ENCODE measurements at regions not wholly inside any gene's neighbourhood (a gene's known extent, or its start where the extent isn't known, plus 50 kb on each side); places are given as distances from the start of the nearest gene placed in this dataset.

GRCh38 chr6:26170951-26171841 is 84.0 kb downstream of the HFE start:
- H3K27ac ChIP-seq (ENCODE audit: insufficient read length, low read depth, low read length): no peak overlapping the region
- H3K23ac ChIP-seq (ENCODE audit: insufficient read length, low read depth, low read length): no peak overlapping the region
- no peaks in the 10 kb centered on the region for H3K27me3 ChIP-seq (ENCODE audit: insufficient read depth, low read length)
- no peak overlapping the region for H3K18ac ChIP-seq (ENCODE audit: insufficient read length, low read depth, low read length)
- H3K9me3 ChIP-seq (ENCODE audit: control insufficient read depth, low read depth, low read length): no peaks in the 10 kb centered on the region
- no peak overlapping the region for H3K56ac ChIP-seq (ENCODE audit: insufficient read length, low read depth, low read length)
- no peak overlapping the region for H2AFZ ChIP-seq (ENCODE audit: low read length)
- TF ChIP-seq CTCF (conservative IDR thresholded peaks at IDR 0.05): no peak
- no peaks in the 10 kb centered on the region for H4K20me1 ChIP-seq (ENCODE audit: control insufficient read depth, insufficient read depth, insufficient read length)
- Mint-ChIP-seq H3K4me3 (peak overlapping the region; percentile 90 to 97), H3K27ac (peak overlapping the region; percentile 92 to 97 (median 97)), H3K4me1 (peaks cover 19 to 37% of the 10 kb centered on the region in 2 experiments), H3K36me3 (ENCODE audit: insufficient read depth in 1 of 3, low read depth in 3 of 3) (no peaks in the 10 kb centered on the region; a peak in 1 of 7 replicates), H3K27me3 (ENCODE audit: low read depth) (no peaks in the 10 kb centered on the region), H3K9me3 (no peaks in the 10 kb centered on the region)
- no peak for DNase-seq
- peak overlapping the region; percentile 61 for H3K9ac ChIP-seq (ENCODE audit: extremely low read depth, insufficient read length, low read length)
- no peak overlapping the region for H4K5ac ChIP-seq (ENCODE audit: insufficient read length, low read depth, low read length)
- no peak overlapping the region for H2BK15ac ChIP-seq (ENCODE audit: low read depth, low read length)
- H2BK12ac ChIP-seq (ENCODE audit: insufficient read length, low read depth, low read length): no peak overlapping the region
- no peak overlapping the region for H2BK5ac ChIP-seq (ENCODE audit: insufficient read length, low read length)
- H3T11ph ChIP-seq (ENCODE audit: low read length): no peak overlapping the region
- H3K23me2 ChIP-seq (ENCODE audit: insufficient read length, low read depth, low read length, poor library complexity, severe bottlenecking): peaks cover 6% of the 10 kb centered on the region
- H3K4me1 ChIP-seq (ENCODE audit: insufficient read depth, low read length): peaks cover 2% of the 10 kb centered on the region; the same call in 1 of the 2 replicates
- no peaks in the 10 kb centered on the region for H3K79me2 ChIP-seq (ENCODE audit: insufficient read depth, low read length)
- H3K4ac ChIP-seq (ENCODE audit: low read depth, low read length): no peak overlapping the region
- no peaks in the 10 kb centered on the region for H3K79me1 ChIP-seq (ENCODE audit: insufficient read depth, low read depth, low read length, poor library complexity, severe bottlenecking)
- H2BK120ac ChIP-seq (ENCODE audit: low read depth, low read length, poor library complexity, severe bottlenecking): no peak overlapping the region
- no peak overlapping the region for H3K14ac ChIP-seq (ENCODE audit: insufficient read depth, low read length)
- no peak overlapping the region for H2AK5ac ChIP-seq (ENCODE audit: insufficient read length, low read length)
- no peak overlapping the region for H4K8ac ChIP-seq (replicated peaks; ENCODE audit: insufficient read length, low read depth, low read length)
- H4K91ac ChIP-seq (ENCODE audit: insufficient read length, low read depth, low read length): no peak overlapping the region
- WGBS (ENCODE audit: extremely low coverage, insufficient read length, low lambda C conversion rate): no CpG with 5 or more reads among the region's 10 CpGs
- peak overlapping the region; percentile 89 for H3K4me2 ChIP-seq (ENCODE audit: insufficient read depth, insufficient read length, low read length)
- no peak overlapping the region for H2BK20ac ChIP-seq (ENCODE audit: low read depth, low read length, poor library complexity, severe bottlenecking)

Measured in H9 (cell line).